Stimulated activated naive B cell treated with anti-CD40 and anti-IgM and Interleukin-4, amounts not matched to agents 10 μg/mL and 1 μg/mL and 100 μg/mL, for 72 hours (primary cell): ENCODE measurements at regions not wholly inside any gene's neighbourhood (a gene's known extent, or its start where the extent isn't known, plus 50 kb on each side); places are given as distances from the start of the nearest gene placed in this dataset.

Source experiments
- ATAC-seq, 2 donors: fragments of 150-1000 bp; cut with Tn5 transposase; replicated peaks; 2 replicates each; pipeline ENCODE4 v1.10.0; 2021; ENCODE audit warnings: moderate library complexity in 1 of 2
- DNase-seq: peaks from one replicate; pipeline ENCODE4 v3.0.0; 2021
- H3K27ac Mint-ChIP-seq: one replicate; pipeline ENCODE4 v1.8.0; 2022; ENCODE audit warnings: mild to moderate bottlenecking, mixed read lengths
- H3K27me3 Mint-ChIP-seq, 2 donors: one replicate each; pipeline ENCODE4 v1.8.0; 2022; ENCODE audit warnings: mixed read lengths in 2 of 2
- H3K36me3 Mint-ChIP-seq, 2 donors: one replicate each; pipeline ENCODE4 v1.8.0; 2022; ENCODE audit warnings: mixed read lengths in 2 of 2, mild to moderate bottlenecking in 1 of 2
- H3K4me1 Mint-ChIP-seq, 2 donors: one replicate each; pipeline ENCODE4 v1.8.0; 2022; ENCODE audit warnings: mixed read lengths in 2 of 2, mild to moderate bottlenecking in 1 of 2
- H3K4me3 Mint-ChIP-seq, 2 donors: one replicate each; pipeline ENCODE4 v1.8.0; 2022; ENCODE audit warnings: mild to moderate bottlenecking in 2 of 2, mixed read lengths in 2 of 2, moderate library complexity in 1 of 2
- H3K9me3 Mint-ChIP-seq, 2 donors: one replicate each; pipeline ENCODE4 v1.8.0; 2022; ENCODE audit warnings: mixed read lengths in 2 of 2, mild to moderate bottlenecking in 1 of 2

DNA sequence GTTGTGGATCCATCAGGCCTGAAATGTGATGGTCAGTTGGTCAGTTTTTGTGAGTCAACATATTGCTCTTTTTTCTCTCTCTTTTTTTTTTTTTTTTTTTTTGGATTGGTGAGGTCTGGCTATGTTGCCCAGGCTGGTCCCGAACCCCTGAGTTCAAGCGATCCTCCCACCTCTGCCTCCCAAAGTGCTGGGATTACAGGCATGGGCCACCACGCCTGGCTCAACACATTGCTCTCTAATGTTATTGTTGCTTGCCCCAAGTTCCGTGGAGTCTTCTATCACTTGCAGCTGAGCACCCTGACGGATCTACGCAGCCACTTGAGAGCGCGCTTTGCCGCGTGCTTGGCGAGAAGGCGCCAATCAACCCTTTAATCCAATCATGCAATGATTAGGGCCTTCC lies 69.5 kb upstream of the DIO3 start:
- Mint-ChIP-seq H3K36me3 (peaks cover 0 to 2% of the 10 kb centered on the region in 2 donors), H3K9me3 (peaks cover 6 to 8% of the 10 kb centered on the region in 2 donors), H3K4me1 (no peaks in the 10 kb centered on the region), H3K27me3 (peaks cover 30% of the 10 kb centered on the region in 2 donors), H3K4me3 (no peak overlapping the region), H3K27ac (no peak overlapping the region)
- DNase-seq: no peak
- ATAC-seq: no peak

DNA sequence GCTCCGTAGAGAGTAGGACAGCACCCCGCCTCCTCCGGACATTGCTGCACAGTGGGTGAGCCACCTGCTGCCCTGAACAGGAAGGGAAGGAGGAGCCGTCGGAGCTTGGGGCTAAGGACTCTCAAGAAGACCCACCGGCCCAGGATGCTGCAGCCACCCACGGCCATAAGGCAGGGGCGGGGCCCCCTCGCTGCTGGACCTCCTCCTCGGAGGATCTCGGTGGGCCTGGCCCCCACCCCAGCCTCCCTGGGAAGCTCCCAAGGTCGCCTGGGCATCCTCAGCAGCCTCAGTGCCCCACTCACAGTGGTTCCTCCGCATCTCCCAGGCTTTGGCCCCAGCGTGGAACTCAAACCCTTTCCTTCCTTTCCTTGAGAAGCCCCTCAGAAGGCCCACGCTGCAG lies 68.6 kb upstream of the DIO3 start:
- H3K9me3 Mint-ChIP-seq: peaks cover 4 to 8% of the 10 kb centered on the region in 2 donors
- peaks cover 37 to 38% of the 10 kb centered on the region in 2 donors for H3K27me3 Mint-ChIP-seq
- peaks cover 0 to 2% of the 10 kb centered on the region in 2 donors for H3K36me3 Mint-ChIP-seq
- no peaks in the 10 kb centered on the region for H3K4me1 Mint-ChIP-seq
- no peak overlapping the region for H3K4me3 Mint-ChIP-seq
- H3K27ac Mint-ChIP-seq: no peak overlapping the region
- ATAC-seq: no peak
- no peak for DNase-seq

- H3K4me1 Mint-ChIP-seq: no peaks in the 10 kb centered on the region
- no peak for ATAC-seq
- H3K4me3 Mint-ChIP-seq: no peak overlapping the region
- peaks cover 44 to 45% of the 10 kb centered on the region in 2 donors for H3K27me3 Mint-ChIP-seq
- no peak overlapping the region for H3K27ac Mint-ChIP-seq
- peaks cover 0 to 2% of the 10 kb centered on the region in 2 donors for H3K36me3 Mint-ChIP-seq
- peaks cover 4 to 5% of the 10 kb centered on the region in 2 donors for H3K9me3 Mint-ChIP-seq
- DNase-seq: no peak
Measured at GRCh38 chr14:101494826-101495225, 66.5 kb upstream of the DIO3 start.

DNA sequence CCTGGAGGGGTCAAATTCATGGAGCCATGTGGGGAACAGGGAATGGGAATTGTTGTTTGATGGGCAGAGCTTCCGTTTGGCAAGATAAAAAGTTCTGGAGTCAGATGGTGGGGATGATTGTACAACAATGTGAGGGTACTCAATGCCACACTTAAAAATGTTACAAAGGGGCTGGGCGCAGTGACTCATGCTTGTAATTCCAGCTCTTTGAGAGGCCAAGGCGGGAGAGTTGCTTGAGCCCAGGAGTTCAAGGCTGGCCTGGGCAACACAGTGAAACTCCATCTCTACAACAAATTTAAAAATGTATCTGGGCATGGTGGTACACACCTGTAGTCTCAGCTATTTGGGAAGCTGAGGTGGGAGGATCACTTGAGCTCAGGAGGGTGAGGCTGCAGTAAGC lies 66.0 kb upstream of the DIO3 start:
- DNase-seq (no peak), ATAC-seq (no peak)
- Mint-ChIP-seq H3K4me1 (no peaks in the 10 kb centered on the region), H3K27me3 (peaks cover 42 to 45% of the 10 kb centered on the region in 2 donors), H3K36me3 (peaks cover 0 to 2% of the 10 kb centered on the region in 2 donors), H3K4me3 (no peak overlapping the region), H3K27ac (no peak overlapping the region), H3K9me3 (peaks cover 4 to 5% of the 10 kb centered on the region in 2 donors)

GRCh38 chr14:101495827-101496775 lies 65.2 kb upstream of the DIO3 start:
- H3K4me3 Mint-ChIP-seq: no peak overlapping the region
- DNase-seq: no peak
- no peak for ATAC-seq
- H3K27me3 Mint-ChIP-seq: peaks cover 38 to 40% of the 10 kb centered on the region in 2 donors
- peaks cover 0 to under 1% of the 10 kb centered on the region in 2 donors for H3K36me3 Mint-ChIP-seq
- H3K9me3 Mint-ChIP-seq: peaks cover 4 to 5% of the 10 kb centered on the region in 2 donors
- H3K4me1 Mint-ChIP-seq: no peaks in the 10 kb centered on the region
- no peak overlapping the region for H3K27ac Mint-ChIP-seq

DNA sequence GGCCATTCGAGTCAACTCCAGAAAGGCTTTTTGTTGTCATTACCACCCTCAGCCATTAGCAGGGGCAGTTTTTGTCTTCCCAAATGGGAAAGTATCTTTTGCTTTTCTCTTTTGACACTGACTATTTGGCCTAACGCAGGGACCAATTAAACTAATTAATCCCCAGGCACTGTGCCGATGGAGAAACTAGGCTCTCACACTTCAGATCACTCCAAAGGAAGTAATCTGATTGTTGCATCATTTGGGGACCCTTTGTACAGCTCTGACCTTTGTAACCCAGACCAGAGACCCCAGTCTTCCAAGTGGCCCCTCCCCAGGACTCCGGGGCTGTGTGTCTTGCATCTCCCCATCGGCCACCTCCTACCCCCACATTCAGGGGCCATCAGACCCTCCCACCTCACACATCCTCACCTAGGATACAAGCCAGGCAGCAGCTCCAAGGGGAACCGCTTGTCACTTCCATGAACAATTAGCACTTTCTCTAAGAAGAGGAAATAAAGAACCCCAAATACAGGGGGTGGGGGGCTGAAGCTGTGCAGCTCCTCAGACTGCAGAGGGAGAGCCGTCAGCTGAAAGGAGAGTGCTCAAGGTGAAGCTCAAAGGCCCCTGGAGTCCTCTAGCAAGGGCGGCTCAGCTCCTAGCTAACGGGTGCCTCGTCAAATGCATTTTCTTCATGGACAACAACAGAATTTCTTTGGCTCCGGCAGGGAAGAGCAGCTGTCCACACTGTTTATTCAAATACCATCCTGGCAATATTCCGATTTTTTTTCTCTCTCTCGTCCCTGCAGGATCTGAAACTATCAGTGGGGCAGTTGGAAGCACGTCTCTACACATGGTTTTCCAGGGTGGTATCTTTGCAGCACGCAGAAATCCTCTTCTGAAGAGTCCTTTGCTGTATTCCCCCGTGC lies 64.3 kb upstream of the DIO3 start:
- ATAC-seq (no peak), DNase-seq (no peak)
- Mint-ChIP-seq H3K4me1 (no peaks in the 10 kb centered on the region), H3K27ac (no peak overlapping the region), H3K9me3 (peaks cover 4 to 5% of the 10 kb centered on the region in 2 donors), H3K4me3 (no peak overlapping the region), H3K36me3 (no peaks in the 10 kb centered on the region), H3K27me3 (peaks cover 40 to 41% of the 10 kb centered on the region in 2 donors)

GRCh38 chr14:101497684-101498525 lies 63.4 kb upstream of the DIO3 start:
- Mint-ChIP-seq H3K9me3 (peaks cover 4 to 5% of the 10 kb centered on the region in 2 donors), H3K36me3 (no peaks in the 10 kb centered on the region), H3K27me3 (peaks cover 40 to 41% of the 10 kb centered on the region in 2 donors), H3K4me3 (no peak overlapping the region), H3K27ac (no peak overlapping the region), H3K4me1 (no peaks in the 10 kb centered on the region)
- ATAC-seq (no peak), DNase-seq (no peak)

GRCh38 chr14:101498526-101498860 lies 62.8 kb upstream of the DIO3 start:
- no peak for DNase-seq
- H3K4me3 Mint-ChIP-seq: no peak overlapping the region
- no peaks in the 10 kb centered on the region for H3K4me1 Mint-ChIP-seq
- peaks cover 4 to 5% of the 10 kb centered on the region in 2 donors for H3K9me3 Mint-ChIP-seq
- H3K36me3 Mint-ChIP-seq: no peaks in the 10 kb centered on the region
- no peak overlapping the region for H3K27ac Mint-ChIP-seq
- H3K27me3 Mint-ChIP-seq: peaks cover 40 to 41% of the 10 kb centered on the region in 2 donors
- ATAC-seq: no peak

DNA sequence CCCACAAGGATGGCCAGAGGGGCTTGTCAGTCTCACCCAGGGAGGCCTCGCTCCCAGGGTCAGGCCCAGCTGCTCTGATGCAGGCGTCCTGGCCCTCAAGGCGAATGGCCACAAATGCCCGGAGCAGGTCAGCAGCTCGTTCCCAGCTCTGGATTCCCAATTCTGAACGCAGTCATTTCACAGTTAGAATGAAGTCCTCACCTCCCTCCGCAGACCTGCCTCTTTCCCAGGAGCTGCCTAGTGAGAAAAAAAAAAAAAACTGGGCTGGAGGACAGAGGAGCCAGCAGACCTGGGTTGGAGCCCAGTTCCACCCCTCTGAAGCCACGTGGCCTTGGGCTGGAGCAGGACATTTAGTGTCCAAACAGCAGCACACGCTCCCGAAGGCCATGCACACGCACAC lies 62.2 kb upstream of the DIO3 start:
- DNase-seq (no peak), ATAC-seq (no peak)
- no peaks in the 10 kb centered on the region for H3K36me3 Mint-ChIP-seq
- H3K27ac Mint-ChIP-seq: no peak overlapping the region
- H3K4me3 Mint-ChIP-seq: no peak overlapping the region
- H3K9me3 Mint-ChIP-seq: peaks cover 3 to 4% of the 10 kb centered on the region in 2 donors
- peaks cover 40 to 44% of the 10 kb centered on the region in 2 donors for H3K27me3 Mint-ChIP-seq
- H3K4me1 Mint-ChIP-seq: no peaks in the 10 kb centered on the region

- H3K27ac Mint-ChIP-seq: no peak overlapping the region
- no peaks in the 10 kb centered on the region for H3K4me1 Mint-ChIP-seq
Measured at GRCh38 chr14:101499513-101499912, 61.8 kb upstream of the DIO3 start.

GRCh38 chr14:101500061-101500460 lies 61.2 kb upstream of the DIO3 start:
- Mint-ChIP-seq H3K4me1 (no peaks in the 10 kb centered on the region), H3K36me3 (no peaks in the 10 kb centered on the region), H3K27ac (no peak overlapping the region), H3K9me3 (peaks cover 0 to 2% of the 10 kb centered on the region in 2 donors), H3K27me3 (peaks cover 40% of the 10 kb centered on the region in 2 donors), H3K4me3 (no peak overlapping the region)
- ATAC-seq (no peak), DNase-seq (no peak)

More at GRCh38 chr14:101499513-101499912, 61.8 kb upstream of the DIO3 start:
- Mint-ChIP-seq H3K9me3 (peaks cover 0 to 3% of the 10 kb centered on the region in 2 donors), H3K27me3 (peaks cover 40 to 43% of the 10 kb centered on the region in 2 donors), H3K36me3 (no peaks in the 10 kb centered on the region), H3K4me3 (no peak overlapping the region)
- ATAC-seq (no peak), DNase-seq (no peak)

DNA sequence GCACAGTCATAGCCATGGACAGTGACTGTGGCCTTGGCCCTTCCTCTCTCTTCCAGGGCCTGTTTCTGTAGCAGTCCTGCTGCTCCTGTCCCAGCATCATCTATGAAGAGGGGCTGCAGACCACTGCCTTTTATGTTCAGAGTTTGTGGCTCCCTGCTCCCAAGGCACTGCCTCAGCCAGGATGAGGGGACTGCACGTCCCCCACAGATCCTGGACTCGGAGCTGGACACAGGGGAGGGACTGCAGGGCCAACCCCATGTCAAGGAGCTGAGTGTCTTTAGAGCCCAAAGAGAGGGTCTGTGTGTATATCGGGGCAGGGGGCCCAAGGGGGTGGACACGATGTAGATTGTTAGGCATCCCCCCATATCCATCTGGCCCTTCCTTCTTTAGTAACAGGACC lies 60.6 kb upstream of the DIO3 start:
- H3K4me3 Mint-ChIP-seq: no peak overlapping the region
- DNase-seq (no peak), ATAC-seq (no peak)
- no peaks in the 10 kb centered on the region for H3K36me3 Mint-ChIP-seq
- no peaks in the 10 kb centered on the region for H3K4me1 Mint-ChIP-seq
- no peak overlapping the region for H3K27ac Mint-ChIP-seq
- peaks cover 39 to 40% of the 10 kb centered on the region in 2 donors for H3K27me3 Mint-ChIP-seq
- H3K9me3 Mint-ChIP-seq: no peaks in the 10 kb centered on the region

- no peak for ATAC-seq
- H3K4me3 Mint-ChIP-seq: no peak overlapping the region
- H3K27me3 Mint-ChIP-seq: peaks cover 39% of the 10 kb centered on the region in 2 donors
- no peaks in the 10 kb centered on the region for H3K4me1 Mint-ChIP-seq
- DNase-seq: no peak
- H3K9me3 Mint-ChIP-seq: no peaks in the 10 kb centered on the region
- no peaks in the 10 kb centered on the region for H3K36me3 Mint-ChIP-seq
- no peak overlapping the region for H3K27ac Mint-ChIP-seq
Measured at GRCh38 chr14:101501341-101501740, 60.0 kb upstream of the DIO3 start.
